ENCODE measurements at regions not wholly inside any gene's neighbourhood (a gene's known extent, or its start where the extent isn't known, plus 50 kb on each side); places are given as distances from the start of the nearest gene placed in this dataset.

GRCh38 chr4:60544981-60545380 lies 655.1 kb upstream of the ADGRL3 start:
- no peak for TF ChIP-seq CTCF (IDR thresholded peaks at IDR 0.05; ENCODE audit: low read depth, low read length, missing control alignments)
- no peak overlapping the region for H3K4me3 ChIP-seq (replicated peaks; ENCODE audit: low read depth, low read length)
- no peak for DNase-seq (ENCODE audit: extremely low read depth, low read depth)

GRCh38 chr4:60562334-60562733 lies 637.8 kb upstream of the ADGRL3 start:
- no peak overlapping the region for H3K4me3 ChIP-seq (replicated peaks; ENCODE audit: low read depth, low read length)
- no peak for TF ChIP-seq CTCF (IDR thresholded peaks at IDR 0.05; ENCODE audit: low read depth, low read length, missing control alignments)
- no peak for DNase-seq (ENCODE audit: extremely low read depth, low read depth)

DNA sequence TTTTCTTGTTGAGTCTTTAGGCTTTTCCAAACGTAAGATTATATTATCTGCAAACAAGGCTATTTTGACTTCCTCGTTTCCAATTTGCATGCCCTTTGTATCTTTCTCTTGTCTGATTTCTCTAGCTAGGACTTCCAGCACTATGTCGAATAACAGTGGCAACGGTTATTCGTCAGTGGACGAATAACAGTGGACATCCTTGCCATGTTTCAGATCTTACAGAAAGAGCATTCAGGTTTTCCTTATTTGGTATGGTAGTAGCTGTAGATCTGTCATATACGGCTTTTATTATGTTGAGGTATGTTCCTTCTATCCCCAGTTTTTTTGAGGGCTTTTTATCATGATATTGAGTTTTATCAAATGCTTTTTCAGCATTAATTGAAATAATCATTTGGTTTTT lies 634.6 kb upstream of the ADGRL3 start:
- DNase-seq (ENCODE audit: extremely low read depth, low read depth): no peak
- H3K4me3 ChIP-seq (replicated peaks; ENCODE audit: low read depth, low read length): no peak overlapping the region
- no peak for TF ChIP-seq CTCF (IDR thresholded peaks at IDR 0.05; ENCODE audit: low read depth, low read length, missing control alignments)

DNA sequence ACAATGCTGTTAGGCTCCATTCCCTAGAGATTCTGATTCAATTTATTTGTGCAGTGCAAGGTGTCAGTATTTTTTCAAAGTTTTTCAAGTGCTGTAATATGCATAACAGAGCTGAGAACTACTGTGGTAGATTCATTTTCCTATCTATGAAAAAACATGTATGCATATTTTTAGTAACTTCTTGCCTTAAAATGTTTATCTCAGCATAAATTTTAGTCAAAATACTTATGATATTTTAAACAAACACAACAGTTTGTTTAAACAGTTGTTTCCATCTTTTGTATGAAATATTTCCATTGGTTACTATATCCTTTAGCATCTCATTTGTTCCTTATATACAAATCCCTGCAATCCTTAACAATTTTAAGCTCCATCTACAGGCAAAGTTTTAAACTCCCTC lies 624.8 kb upstream of the ADGRL3 start:
- no peak for TF ChIP-seq CTCF (IDR thresholded peaks at IDR 0.05; ENCODE audit: low read depth, low read length, missing control alignments)
- no peak overlapping the region for H3K4me3 ChIP-seq (replicated peaks; ENCODE audit: low read depth, low read length)
- no peak for DNase-seq (ENCODE audit: extremely low read depth, low read depth)

DNA sequence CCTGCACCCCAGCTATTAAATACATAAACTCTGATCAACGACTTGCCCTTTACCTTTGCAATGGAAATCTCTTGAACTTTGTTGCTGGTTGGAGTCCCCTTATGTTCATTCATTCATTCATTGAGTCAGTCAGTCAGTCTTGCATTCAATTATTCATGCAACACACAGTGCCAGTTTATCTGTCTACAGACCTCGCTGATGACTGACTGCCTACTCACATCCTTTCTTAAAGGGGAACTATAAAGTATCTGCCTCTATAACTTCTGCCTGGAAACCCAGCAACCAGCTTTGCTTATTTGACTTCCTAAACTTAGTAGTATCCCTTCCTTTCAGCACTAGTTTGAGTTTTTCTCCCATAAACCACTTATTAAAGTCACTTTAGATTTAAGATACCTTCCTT lies 620.8 kb upstream of the ADGRL3 start:
- TF ChIP-seq CTCF (IDR thresholded peaks at IDR 0.05; ENCODE audit: low read depth, low read length, missing control alignments): no peak
- no peak overlapping the region for H3K4me3 ChIP-seq (replicated peaks; ENCODE audit: low read depth, low read length)
- DNase-seq (ENCODE audit: extremely low read depth, low read depth): no peak

DNA sequence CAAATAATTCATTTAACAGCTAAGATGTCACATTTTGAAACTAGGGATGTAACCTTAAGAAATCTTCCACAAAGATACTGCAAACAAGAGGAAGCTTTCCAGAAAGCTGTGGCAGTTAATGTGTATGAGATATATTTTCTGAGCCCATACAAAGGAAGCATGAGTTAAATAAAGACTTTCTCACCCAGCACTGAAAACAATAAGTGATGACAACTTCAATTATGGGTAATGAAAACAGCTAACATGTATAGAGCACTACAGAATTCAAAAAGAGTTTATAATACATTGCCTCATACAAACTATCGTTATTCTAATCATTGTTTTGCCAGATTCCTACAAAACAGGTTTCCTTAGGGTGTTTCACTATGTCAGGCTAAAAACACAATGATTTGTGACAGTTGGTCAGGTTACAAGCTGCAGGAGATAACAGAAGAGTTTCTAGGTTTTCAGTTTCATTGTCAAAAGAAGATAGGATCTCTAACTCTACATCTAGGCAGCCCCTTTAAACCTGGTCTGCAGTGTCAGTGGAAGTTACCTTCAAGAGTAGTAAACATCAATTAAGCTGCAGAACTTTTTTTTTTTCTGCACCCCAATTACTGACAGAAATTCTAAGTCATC lies 618.1 kb upstream of the ADGRL3 start:
- no peak for DNase-seq (ENCODE audit: extremely low read depth, low read depth)
- no peak for TF ChIP-seq CTCF (IDR thresholded peaks at IDR 0.05; ENCODE audit: low read depth, low read length, missing control alignments)
- H3K4me3 ChIP-seq (replicated peaks; ENCODE audit: low read depth, low read length): no peak overlapping the region

GRCh38 chr4:60588556-60588955 lies 611.6 kb upstream of the ADGRL3 start:
- H3K4me3 ChIP-seq (replicated peaks; ENCODE audit: low read depth, low read length): no peak overlapping the region
- TF ChIP-seq CTCF (IDR thresholded peaks at IDR 0.05; ENCODE audit: low read depth, low read length, missing control alignments): no peak
- DNase-seq (ENCODE audit: extremely low read depth, low read depth): no peak
